Stimulated activated CD4-positive, alpha-beta T cell treated with anti-CD3 and anti-CD28 coated beads, TNF-alpha, amount 100 ng/mL, for 4 hours (primary cell): ENCODE measurements at regions not wholly inside any gene's neighbourhood (a gene's known extent, or its start where the extent isn't known, plus 50 kb on each side); places are given as distances from the start of the nearest gene placed in this dataset.
"Not testable (repeated sequence)": the region's sequence is repeated elsewhere in the genome, so short reads cannot be mapped to it uniquely, and the experiment has no call there.

Experiments used
- DNase-seq, 3 experiments: peaks; one replicate each; pipeline ENCODE4 v3.0.0-alpha.2; 2020; ENCODE audit warnings: low read depth in 3 of 3

DNA sequence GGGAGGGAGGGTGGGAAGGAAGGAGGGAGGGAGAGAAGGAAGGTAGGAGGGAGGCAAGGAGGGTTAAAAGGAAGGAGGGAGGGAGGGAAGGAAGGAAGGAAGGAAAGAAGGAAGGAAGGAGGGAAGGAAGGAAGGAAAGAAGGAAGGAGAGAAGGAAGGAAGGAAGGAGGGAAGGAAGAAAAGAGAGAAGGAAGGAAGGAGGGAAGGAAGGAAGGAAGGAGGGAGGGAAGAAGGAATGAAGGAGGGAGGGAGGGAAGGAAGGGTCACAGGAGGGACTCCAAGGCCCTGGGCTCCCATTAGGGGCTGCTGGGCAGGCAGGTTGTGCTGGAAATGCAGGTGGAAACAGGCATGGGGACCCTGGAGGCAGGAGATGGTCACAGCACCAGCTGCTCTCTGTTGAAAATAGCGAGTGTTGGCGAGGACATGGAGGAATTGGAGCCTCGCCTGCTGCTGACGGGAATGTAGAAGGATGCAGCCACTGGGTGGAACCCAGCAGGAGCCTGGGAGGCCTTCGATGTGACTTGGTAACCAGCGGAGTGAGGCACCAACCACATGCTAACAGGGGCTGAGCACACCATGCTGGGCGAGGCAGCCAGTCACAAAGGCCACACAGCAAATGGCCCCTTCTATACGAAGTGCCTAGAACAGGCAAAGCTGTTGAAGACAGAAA is 217.3 kb upstream of the SGCG start:
- DNase-seq, result not testable (repeated sequence)

DNA sequence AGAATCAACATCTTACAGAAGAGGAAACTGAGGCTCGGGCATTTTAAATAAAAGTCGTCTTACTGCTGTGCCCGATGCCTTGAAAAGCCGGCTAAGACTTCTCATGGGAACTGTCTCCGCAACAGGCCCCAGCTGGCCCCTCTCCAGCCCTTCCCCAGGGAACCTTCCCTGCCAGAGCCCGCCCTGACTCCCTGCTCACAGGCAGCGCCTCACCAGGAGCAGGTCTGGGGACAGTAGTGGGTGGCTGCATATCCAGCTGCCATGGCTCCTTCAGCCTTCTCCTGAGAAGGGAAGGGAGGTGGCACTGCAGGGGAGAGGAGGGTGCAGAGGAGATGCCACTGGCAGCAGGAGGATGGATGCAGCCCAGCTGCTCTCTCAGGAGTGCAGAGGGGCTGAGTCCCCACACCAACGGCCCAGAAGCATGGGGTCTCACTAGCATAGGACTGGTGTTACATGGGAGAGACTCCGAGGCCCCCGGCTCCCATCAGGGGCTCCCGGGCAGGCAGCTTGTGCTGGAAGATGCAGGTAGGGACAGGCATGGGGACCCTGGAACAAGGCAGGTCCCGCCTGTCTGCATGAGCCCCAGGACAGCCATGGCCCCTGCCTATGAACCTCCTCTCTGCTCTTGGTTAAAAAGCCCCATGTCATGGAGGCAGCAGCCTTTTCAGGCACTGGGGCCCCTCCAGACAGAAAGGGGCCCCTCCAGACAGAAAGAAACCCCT is 216.4 kb upstream of the SGCG start:
- DNase-seq, result no peak

DNA sequence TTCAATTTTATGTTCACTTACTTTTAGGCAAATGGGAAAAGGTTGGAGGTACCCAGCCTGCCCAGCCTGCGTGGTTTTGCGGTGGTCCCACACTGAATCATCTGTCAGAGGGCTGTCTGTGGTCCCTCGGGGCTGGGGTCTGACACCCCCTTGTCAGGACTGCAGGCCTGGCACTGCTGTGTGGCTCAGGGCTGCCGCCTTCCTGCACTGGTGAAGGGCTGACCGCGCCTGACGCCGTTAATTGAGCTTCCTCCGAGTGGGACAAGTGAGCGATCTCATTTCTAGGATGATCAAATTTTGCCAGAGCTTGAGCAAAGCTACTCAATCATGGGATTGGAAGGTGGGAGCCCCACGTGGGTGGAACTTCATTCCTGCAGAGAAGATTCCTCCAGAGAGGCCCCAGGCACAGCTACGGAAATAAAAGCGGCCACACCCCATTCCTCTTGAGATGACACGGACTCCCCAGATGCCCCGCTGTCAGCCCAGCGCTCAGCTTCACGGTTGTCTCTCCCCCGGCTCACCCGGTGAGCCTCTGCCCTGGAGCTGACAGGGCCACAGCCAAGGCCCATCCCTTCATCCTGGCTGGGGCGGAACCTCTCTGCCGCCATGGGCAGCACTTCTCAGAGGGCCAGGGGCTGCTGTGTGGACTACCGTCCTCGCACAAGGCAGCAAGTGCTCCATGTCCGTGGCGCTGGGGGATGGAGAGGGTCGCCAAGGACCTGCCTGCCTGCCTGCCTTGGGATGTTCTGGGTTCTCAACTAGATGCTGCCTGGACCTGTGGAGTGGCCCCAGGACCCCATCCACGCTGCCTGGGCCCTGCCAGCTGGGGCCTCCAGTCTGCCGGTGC is 215.5 kb upstream of the SGCG start:
- DNase-seq, result not testable (repeated sequence)

DNA sequence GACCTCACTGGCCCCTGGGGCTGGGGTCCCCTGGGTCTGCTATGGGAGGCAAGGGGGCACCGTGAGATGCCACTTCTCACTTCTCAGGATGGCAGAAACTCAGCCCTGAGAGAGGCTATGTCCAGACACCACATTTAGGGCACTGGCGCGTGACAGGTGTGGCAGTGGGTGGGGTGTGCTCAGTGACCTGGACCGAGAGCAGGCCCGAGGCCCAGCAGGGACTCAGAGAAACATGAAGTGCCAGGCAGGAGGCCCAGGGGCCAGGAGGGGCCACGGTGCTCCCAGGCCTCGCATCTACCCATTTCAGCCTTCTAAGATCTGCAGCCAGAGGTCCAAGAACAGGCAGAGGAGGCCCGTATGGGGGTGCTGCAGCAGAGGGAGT is 214.9 kb upstream of the SGCG start:
- not testable (repeated sequence) for DNase-seq

DNA sequence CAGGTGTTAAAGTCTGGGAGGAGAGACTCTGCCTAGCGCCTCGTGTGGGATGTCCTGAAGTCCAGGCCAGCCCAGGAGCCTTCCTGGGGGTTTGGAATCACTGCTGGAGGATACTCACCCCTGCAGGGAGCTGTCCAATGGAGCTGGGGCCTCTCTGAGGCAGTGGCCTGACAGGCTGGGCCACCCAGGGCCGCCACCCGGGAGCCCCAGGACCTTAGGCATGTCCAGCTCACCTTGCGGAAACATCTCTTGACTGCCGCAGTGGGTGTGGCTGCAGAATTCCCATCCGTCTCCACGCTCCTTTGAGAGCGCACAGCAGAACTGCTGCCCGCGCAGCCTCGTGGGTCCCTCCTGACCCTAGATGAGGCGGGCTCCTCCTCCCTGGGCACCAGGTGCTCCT is 214.0 kb upstream of the SGCG start:
- not testable (repeated sequence) for DNase-seq

DNA sequence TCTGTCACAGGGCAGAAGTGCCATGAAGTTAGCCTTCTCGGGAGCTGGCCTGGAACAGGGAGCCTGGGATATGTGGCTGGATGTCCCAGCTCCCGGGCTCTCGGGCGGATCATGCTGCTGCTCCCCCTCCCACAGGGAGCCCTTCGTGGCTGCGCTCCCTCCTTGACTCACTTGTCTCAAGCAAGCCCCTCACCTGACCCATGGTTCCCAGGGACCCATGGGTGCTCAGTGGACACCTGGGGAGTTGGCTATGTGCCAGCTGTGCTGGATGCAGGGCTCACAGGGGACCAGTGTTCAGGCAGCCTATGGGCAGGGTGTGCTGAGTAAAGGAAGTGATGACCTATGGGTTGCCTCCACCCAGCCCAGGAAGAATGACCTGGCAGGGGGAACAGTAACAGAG is 213.1 kb upstream of the SGCG start:
- DNase-seq, result no peak

DNA sequence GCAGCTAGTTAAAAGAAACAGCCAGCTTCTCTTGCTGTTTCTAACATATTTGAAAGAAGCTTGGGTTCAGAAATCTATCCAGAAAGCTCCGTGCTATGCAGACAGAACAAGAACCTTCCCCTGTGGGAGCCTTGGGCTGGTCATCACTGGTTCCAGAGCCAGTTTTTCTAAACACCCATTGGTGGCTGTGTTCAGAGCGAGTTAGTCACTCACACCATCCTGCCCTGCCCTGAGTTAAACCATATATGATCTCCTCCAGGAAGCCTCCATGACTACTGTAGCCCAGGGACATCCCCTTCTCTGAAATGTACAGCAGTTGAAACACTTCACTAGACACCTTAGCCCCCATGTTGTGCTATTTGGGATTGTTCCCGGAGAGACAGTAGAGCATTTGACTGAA is 200.8 kb upstream of the SGCG start:
- no peak for DNase-seq

DNA sequence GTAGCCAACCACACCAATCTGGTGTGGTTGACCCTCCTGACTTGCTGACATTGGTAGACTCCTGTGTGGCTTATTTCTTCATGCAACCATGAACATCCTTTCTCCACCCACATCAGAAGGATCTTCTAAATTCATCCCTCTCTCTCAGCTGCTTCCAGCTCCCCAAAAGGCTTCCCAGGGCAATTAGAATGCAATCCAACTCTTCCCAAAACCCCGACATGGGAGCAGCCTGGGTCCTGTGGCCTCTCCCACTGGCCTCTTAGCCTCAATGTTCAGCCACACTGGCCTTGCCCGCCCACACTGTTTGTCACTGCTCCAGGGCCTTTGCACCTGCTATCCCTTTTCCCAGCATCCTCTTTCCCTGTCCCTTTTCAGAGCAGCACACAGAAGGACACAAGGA is 199.8 kb upstream of the SGCG start:
- no peak for DNase-seq

DNA sequence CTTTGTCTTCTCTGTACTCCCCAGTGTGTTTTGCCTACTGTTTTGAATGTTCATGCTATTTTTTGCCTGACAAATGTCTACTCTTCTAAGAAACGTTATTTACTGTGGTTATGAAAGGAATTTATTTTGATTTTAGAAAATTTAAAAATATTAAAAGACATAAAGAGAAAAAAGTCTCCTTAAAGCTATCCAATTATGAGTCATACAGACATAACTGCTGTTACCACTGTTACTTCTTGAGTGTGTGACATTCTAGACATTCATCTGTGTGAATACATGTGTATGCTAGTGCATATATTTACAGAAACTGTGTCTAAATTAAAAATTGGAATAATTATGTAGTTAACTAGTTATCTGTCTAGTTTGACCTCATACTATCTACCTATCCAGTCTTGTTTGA is 187.6 kb upstream of the SGCG start:
- DNase-seq, result no peak

DNA sequence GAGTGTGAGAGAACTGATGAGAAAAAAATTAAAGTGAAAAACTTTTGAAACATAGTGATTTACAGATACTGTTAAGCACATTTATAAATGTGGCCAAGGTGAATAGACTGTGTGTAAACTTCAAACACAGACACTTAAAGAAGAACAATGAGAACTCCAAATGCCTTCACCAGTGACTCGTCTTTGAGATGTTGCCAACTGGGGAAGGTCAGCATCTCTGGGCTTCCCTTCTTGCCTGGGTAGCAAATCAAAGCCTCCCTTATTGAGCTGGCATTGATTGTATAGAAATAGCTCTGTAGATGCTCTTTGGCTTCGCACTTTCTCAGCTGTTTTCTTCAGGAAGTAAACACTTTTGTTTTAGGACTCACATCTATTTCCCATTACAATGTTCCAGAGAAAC is 177.3 kb upstream of the SGCG start:
- no peak for DNase-seq

DNA sequence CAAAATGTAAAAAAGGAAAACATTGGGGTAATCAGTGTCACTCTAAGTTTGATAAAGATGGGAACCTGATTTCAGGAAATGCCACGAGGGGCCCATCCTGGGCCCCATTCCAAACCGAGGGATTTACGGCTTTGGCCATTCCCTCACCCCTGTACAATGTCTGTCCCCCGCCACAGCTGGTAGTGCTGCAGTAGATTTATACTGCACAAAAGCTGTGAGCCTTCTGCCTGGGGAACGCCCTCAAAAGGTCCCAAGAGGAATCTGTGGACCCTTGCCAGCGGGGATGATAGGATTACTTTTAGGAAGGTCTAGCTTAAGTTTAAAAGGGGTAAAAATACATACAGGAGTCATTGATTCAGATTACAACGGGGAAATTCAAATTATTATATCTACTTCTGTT is 173.4 kb upstream of the SGCG start:
- no peak for DNase-seq

DNA sequence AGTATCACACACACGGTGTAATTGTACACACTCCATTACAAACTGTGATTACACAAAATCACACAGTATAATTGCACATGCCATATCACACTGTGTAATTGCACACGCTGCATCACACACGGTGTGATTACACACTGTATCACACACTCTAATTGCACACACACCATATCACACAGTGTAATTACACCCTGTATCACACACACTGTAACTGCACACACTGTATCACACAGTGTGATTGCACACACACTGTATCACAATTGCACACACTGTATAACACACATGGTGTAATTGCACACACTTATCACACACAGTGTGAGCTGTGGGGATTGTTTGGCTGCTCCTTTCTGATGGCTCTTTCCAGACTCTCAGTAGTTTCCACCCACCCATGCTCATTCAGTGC is 162.6 kb upstream of the SGCG start:
- no peak for DNase-seq

DNA sequence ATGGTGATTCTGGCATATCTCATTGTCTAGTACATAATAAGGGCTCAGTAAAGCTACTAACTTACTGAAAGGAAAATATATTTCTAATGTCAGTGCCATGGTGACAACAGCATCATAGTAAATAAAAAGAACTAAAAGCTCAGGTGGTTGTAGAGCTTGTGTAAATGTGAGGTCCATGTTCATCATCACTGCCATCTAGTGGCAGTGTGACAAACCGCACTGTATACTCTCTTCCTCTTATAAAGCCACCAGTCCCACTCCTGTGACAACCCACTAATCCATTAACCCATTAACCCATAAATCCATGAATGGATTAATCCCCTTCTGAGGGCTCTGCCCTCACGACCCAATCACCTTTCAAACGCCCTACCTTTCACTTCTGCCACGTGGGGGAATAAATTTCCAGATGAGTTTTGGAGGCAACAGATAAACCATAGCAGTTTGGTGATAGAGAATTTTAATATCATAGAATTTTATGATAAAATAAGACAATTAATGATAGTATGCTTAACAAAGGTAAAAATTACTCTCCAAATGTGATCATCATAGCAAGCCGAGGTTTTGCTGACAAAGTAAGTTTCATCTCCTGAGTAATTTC is 160.4 kb upstream of the SGCG start:
- DNase-seq, result no peak

DNA sequence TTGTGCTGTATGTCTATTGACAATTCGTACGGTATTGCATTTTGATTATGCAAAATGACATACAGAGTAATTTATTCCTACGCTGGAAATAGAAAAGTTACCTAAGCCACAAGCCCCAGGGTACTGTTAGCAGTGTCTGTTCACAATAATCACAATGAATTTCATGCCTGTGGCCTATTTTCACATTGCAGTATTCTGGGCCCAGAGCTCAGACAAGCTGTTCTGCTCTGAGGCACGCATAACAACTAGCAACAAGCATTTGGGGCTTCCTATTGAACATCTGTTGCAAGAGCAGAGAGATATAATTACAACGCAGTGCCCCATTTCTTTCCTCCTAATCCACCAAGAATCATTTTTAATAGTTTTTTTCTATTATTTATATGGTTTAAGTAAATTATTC is 158.9 kb upstream of the SGCG start:
- no peak for DNase-seq

DNA sequence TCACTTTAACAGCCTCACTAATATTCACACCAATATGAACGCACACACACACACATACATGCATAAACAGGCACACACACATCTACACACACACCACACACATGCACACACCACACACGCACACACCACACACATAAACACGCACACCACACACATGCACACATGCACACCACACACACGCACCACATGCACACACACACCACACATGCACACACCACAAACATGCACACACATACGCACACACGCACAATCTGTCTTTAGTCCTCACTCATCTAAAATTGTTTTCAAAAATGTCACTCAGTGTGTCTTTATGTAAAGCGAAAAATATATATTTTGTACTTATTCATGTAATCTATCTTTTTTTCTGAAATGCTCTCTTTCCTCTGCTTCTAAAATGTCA is 158.1 kb upstream of the SGCG start:
- no peak for DNase-seq

DNA sequence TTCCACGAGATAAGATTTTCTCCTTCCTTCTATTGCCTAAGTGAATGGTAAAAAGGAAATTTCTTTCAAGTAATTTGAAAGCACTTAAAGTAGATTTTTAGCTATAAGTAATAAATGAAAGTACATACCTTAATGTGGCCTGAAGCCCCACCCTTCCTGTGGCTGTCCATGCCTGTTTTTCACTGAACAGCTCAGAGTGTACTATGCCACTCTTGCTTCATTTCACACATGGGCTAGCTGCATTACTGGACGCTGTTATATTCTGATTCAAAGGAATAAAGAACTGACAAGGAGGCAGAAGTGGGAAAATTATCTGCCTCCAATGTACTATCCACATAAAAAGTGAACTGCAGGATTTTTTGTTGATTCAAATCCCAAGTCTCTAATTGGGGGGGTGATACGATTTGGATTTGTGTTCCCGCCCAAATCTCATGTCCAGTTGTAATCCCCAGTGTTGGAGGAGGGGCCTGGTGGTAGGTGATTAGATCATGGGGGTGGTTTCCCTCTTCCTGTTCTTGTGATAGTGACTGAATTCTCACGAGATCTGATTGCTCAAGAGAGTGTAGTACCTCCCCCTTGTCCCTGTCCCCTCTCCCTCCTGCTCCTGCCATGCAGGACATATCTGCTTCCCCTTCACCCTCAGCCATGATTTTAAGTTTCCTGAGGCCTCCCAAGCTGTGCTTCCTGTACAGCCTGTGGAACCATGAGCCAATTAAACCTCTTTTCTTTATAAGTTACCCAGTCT is 154.7 kb upstream of the SGCG start:
- DNase-seq, result no peak

DNA sequence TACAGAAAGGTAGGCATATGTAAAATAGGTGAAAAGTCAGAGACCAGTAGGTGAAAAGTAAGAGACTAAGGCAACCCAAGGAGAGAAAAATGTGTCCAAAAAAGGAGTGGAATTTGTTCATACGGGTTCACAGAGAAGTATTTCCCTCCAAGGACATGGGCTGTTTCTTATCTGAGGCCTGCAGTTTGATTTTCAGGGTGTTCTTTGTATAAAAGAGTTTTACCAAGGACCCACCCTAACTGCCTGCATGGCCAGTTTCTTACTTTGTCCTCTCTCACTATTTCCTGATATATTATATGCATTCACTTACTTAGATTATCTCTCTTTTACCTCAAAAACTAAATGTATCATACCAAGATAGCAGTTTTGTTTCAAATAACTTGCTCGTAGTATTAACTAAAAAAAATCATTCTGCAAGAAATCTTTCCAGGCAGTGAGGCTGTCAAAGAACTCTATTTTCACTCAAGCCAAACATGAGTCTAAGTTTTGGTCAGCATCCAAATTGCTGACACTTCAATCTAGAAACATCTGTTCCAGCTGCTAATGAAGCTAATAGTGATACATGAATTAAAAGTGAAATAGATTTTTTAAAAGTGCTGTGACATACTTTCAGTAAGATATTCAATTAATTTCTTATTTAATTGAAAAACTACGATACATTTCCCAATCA is 141.4 kb upstream of the SGCG start:
- no peak for DNase-seq

DNA sequence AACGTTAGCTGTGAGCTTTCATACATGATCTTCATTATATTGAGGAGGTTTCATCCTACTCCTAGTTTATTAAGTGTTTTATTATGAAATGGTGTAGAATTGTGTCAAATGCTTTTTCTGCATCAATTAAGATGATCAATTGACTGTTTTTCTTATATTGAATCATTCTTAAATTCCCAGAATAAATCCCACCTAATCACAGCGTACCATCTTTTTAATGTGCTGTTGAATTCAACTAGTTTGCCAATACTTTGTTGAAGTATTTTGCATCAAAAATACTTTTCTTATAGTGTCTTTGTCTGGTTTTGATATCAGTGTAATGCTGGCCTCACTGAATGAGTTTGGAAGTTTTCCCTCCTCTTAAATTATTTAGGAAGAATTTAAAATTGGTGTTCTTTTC is 138.6 kb upstream of the SGCG start:
- DNase-seq, result no peak

DNA sequence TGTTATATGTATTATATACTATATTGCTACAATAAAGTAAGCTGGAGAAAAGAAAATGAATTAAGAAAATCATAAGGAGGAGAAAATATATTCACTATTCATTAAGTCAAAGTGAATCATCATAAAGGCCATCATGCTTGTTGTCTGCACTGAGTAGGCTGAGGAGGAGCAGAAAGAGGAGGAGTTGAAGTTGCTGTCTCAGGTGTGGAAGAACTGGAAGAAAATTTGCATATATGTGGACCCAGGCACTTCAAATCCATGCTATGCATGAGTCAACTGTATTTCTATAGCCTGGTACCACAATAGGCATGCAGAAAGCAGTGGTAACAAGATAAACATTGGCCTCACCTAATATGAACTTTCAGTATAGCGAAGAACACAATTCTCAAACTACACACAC is 135.9 kb upstream of the SGCG start:
- no peak for DNase-seq

DNA sequence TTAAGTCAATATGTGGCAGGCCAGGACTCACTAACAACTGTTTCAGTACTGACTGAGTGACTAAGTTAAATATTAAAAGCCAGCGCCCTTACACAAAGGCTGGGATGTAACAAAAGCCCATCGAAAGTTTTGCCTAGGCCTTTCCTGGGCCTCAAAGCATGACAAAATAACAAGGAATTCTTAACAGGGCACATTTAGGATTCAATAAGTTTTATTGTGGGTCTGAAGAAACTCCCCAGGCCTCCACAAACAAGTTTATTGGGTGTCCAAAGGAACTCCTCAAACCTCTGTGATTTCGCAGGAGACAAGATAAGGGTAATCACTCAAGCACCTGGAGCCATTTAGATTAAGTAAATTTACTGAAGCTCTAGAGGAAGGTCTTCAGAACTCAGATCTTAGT is 130.7 kb upstream of the SGCG start:
- DNase-seq, result no peak

DNA sequence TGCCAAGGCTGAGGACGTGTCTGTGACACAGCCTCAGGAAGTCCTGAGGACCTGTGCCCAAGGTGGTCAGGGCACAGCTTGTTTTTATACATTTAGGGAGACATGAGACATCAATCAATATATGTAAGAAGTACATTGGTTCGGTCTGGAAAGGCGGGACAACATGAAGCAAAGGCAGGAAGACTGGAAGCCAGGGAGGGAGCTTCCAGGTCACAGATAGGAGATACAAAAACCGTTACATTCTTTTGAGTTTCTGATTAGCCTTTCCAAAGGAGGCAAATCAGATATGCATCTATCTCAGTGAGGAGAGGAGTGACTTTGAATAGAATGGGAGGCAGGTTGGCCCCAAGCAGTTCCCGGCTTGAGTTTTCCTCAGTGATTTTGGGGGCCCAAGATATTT is 127.1 kb upstream of the SGCG start:
- DNase-seq, result not testable (repeated sequence)
